H9 (cell line): ENCODE measurements at regions not wholly inside any gene's neighbourhood (a gene's known extent, or its start where the extent isn't known, plus 50 kb on each side); places are given as distances from the start of the nearest gene placed in this dataset.

Experiments used
- DNase-seq: peaks from one replicate; pipeline ENCODE4 v3.0.0-alpha.2; 2017
- H2AFZ ChIP-seq: one replicate; pipeline ENCODE4 v1.6.1; 2013; ENCODE audit warnings: mild to moderate bottlenecking, low read length, control low read depth, moderate library complexity
- H2AK5ac ChIP-seq: 2 replicates; pipeline ENCODE4 v1.6.1; 2013; ENCODE audit warnings: low read length, control low read depth, mixed read lengths; ENCODE audit not compliant: insufficient read length
- H2BK120ac ChIP-seq: one replicate; pipeline ENCODE4 v1.6.1; 2013; ENCODE audit warnings: low read depth, mild to moderate bottlenecking, low read length, control low read depth, inconsistent platforms; ENCODE audit not compliant: poor library complexity, severe bottlenecking
- H2BK12ac ChIP-seq: 2 replicates; pipeline ENCODE4 v1.6.1; 2013; ENCODE audit warnings: low read length, control low read depth, mixed read lengths, low read depth; ENCODE audit not compliant: insufficient read length
- H2BK15ac ChIP-seq: 2 replicates; pipeline ENCODE4 v1.6.1; 2013; ENCODE audit warnings: low read depth, low read length, control low read depth
- H2BK20ac ChIP-seq: one replicate; pipeline ENCODE4 v1.6.1; 2013; ENCODE audit warnings: low read depth, mild to moderate bottlenecking, low read length, control low read depth, inconsistent platforms; ENCODE audit not compliant: poor library complexity, severe bottlenecking
- H2BK5ac ChIP-seq: 2 replicates; pipeline ENCODE4 v1.6.1; 2013; ENCODE audit warnings: low read length, control low read depth, mixed read lengths; ENCODE audit not compliant: insufficient read length
- H3K14ac ChIP-seq: 2 replicates; pipeline ENCODE4 v1.6.1; 2013; ENCODE audit warnings: low read length, control low read depth; ENCODE audit not compliant: insufficient read depth
- H3K18ac ChIP-seq: 2 replicates; pipeline ENCODE4 v1.6.1; 2013; ENCODE audit warnings: low read depth, mild to moderate bottlenecking, mixed read lengths, low read length, control low read depth; ENCODE audit not compliant: insufficient read length
- H3K23ac ChIP-seq: 2 replicates; pipeline ENCODE4 v1.6.1; 2013; ENCODE audit warnings: low read length, control low read depth, mixed read lengths, low read depth; ENCODE audit not compliant: insufficient read length
- H3K23me2 ChIP-seq: 2 replicates; pipeline ENCODE4 v1.6.1; 2013; ENCODE audit warnings: low read depth, mild to moderate bottlenecking, mixed read lengths, low read length, control low read depth; ENCODE audit not compliant: insufficient read length, poor library complexity, severe bottlenecking
- H3K27ac ChIP-seq: 2 replicates; pipeline ENCODE4 v1.5.1; 2013; ENCODE audit warnings: low read length, control low read depth, mixed read lengths, low read depth; ENCODE audit not compliant: insufficient read length
- H3K27me3 ChIP-seq: 2 replicates; pipeline ENCODE4 v1.6.1; 2013; ENCODE audit warnings: low read length, control low read depth, inconsistent platforms; ENCODE audit not compliant: insufficient read depth
- H3K4ac ChIP-seq: 2 replicates; pipeline ENCODE4 v1.6.1; 2013; ENCODE audit warnings: low read depth, mild to moderate bottlenecking, control low read depth, inconsistent platforms, low read length, moderate library complexity
- H3K4me1 ChIP-seq: 2 replicates; pipeline ENCODE4 v1.6.1; 2013; ENCODE audit warnings: low read length, control low read depth, inconsistent platforms; ENCODE audit not compliant: insufficient read depth
- H3K4me2 ChIP-seq: 2 replicates; pipeline ENCODE4 v1.6.1; 2013; ENCODE audit warnings: low read length, control low read depth, mixed read lengths; ENCODE audit not compliant: insufficient read length, insufficient read depth
- H3K56ac ChIP-seq: 2 replicates; pipeline ENCODE4 v1.6.1; 2013; ENCODE audit warnings: low read depth, mild to moderate bottlenecking, mixed read lengths, low read length, control low read depth; ENCODE audit not compliant: insufficient read length
- H3K79me1 ChIP-seq: 2 replicates; pipeline ENCODE4 v1.6.1; 2013; ENCODE audit warnings: low read depth, mild to moderate bottlenecking, moderate library complexity, low read length, control low read depth, inconsistent platforms; ENCODE audit not compliant: insufficient read depth, poor library complexity, severe bottlenecking
- H3K79me2 ChIP-seq: 2 replicates; pipeline ENCODE4 v1.6.1; 2013; ENCODE audit warnings: low read length, control low read depth, inconsistent platforms; ENCODE audit not compliant: insufficient read depth
- H3K9ac ChIP-seq: 2 replicates; pipeline ENCODE4 v1.6.1; 2013; ENCODE audit warnings: low read length, control low read depth, mixed read lengths; ENCODE audit not compliant: insufficient read length; ENCODE audit errors: extremely low read depth
- H3K9me3 ChIP-seq: one replicate; pipeline ENCODE4 v1.6.1; 2013; ENCODE audit warnings: low read depth, low read length, inconsistent platforms; ENCODE audit not compliant: control insufficient read depth
- H3T11ph ChIP-seq: one replicate; pipeline ENCODE4 v1.6.1; 2013; ENCODE audit warnings: mild to moderate bottlenecking, low read length, control low read depth, inconsistent platforms
- H4K20me1 ChIP-seq: one replicate; pipeline ENCODE4 v1.6.1; 2013; ENCODE audit not compliant: control insufficient read depth, insufficient read length, insufficient read depth
- H4K5ac ChIP-seq: 2 replicates; pipeline ENCODE4 v1.6.1; 2013; ENCODE audit warnings: low read depth, mild to moderate bottlenecking, mixed read lengths, low read length, control low read depth; ENCODE audit not compliant: insufficient read length
- H4K8ac ChIP-seq: replicated peaks from 2 replicates; pipeline ENCODE4 v1.6.1; 2013; ENCODE audit warnings: low read length, control low read depth, mixed read lengths, low read depth; ENCODE audit not compliant: insufficient read length
- H4K91ac ChIP-seq: 2 replicates; pipeline ENCODE4 v1.6.1; 2013; ENCODE audit warnings: low read depth, mild to moderate bottlenecking, moderate library complexity, mixed read lengths, low read length, control low read depth; ENCODE audit not compliant: insufficient read length
- H3K27ac Mint-ChIP-seq, 3 experiments: 2 replicates in 2 of 3; 3 replicates in 1 of 3; pipeline ENCODE4 v1.8.0; 2020 to 2021; ENCODE audit warnings: mixed read lengths in 3 of 3, mild to moderate bottlenecking in 1 of 3, moderate library complexity in 1 of 3
- H3K27me3 Mint-ChIP-seq: 2 replicates; pipeline ENCODE4 v1.8.0; 2021; ENCODE audit warnings: low read depth, mild to moderate bottlenecking, moderate library complexity, mixed read lengths
- H3K36me3 Mint-ChIP-seq, 3 experiments: 2 replicates in 2 of 3; 3 replicates in 1 of 3; pipeline ENCODE4 v1.8.0; 2020 to 2021; ENCODE audit warnings: low read depth in 3 of 3, mixed read lengths in 3 of 3; ENCODE audit not compliant: insufficient read depth in 1 of 3
- H3K4me1 Mint-ChIP-seq, 2 experiments: 2 replicates each; pipeline ENCODE4 v1.8.0; 2020; ENCODE audit warnings: mixed read lengths in 2 of 2
- H3K4me3 Mint-ChIP-seq, 2 experiments: 2 replicates in 1 of 2; 3 replicates in 1 of 2; pipeline ENCODE4 v1.8.0; 2020 to 2021; ENCODE audit warnings: mild to moderate bottlenecking in 2 of 2, mixed read lengths in 2 of 2, moderate library complexity in 1 of 2
- H3K9me3 Mint-ChIP-seq, 2 experiments: 2 replicates in 1 of 2; 3 replicates in 1 of 2; pipeline ENCODE4 v1.8.0; 2020; ENCODE audit warnings: mild to moderate bottlenecking in 2 of 2, mixed read lengths in 2 of 2, moderate library complexity in 1 of 2
- CTCF ChIP-seq: fragments of 200-600 bp; sonication (generic); conservative IDR thresholded peaks from 3 replicates; pipeline ENCODE4 v1.8.0; 2021; ENCODE audit warnings: antibody characterized with exemption, mild to moderate bottlenecking
- WGBS: extraction: QIAGEN DNeasy Blood & Tissue Kit; methylation state at CpG from one replicate; pipeline ENCODE4 v1.1.7; 2013; ENCODE audit warnings: missing lambda C conversion rate, low lambda C conversion rate, mixed read lengths; ENCODE audit not compliant: insufficient read length; ENCODE audit errors: extremely low coverage; 5-methylcytosine and 5-hydroxymethylcytosine counted together

- no peak overlapping the region for H3K4me3 Mint-ChIP-seq
These were observed 1159.2 kb upstream of the MIR17HG start for GRCh38 chr13:90188351-90188636.

More at GRCh38 chr13:90188351-90188636, 1159.2 kb upstream of the MIR17HG start:
- Histone ChIP-seq H2BK5ac (no peak overlapping the region), H3K79me1 (no peaks in the 10 kb centered on the region), H3K4me1 (no peaks in the 10 kb centered on the region), H4K5ac (no peak overlapping the region), H3K18ac (no peak overlapping the region), H3K9ac (no peak overlapping the region), H2AK5ac (no peak overlapping the region), H2AFZ (no peak overlapping the region), H3K27me3 (no peaks in the 10 kb centered on the region), H2BK20ac (no peak overlapping the region), H3T11ph (no peak overlapping the region), H3K14ac (no peak overlapping the region), H3K4me2 (no peak overlapping the region), H2BK12ac (no peak overlapping the region), H3K23ac (no peak overlapping the region), H4K20me1 (no peaks in the 10 kb centered on the region), H3K9me3 (no peaks in the 10 kb centered on the region), H3K56ac (no peak overlapping the region), H3K79me2 (no peaks in the 10 kb centered on the region), H4K91ac (no peak overlapping the region), H2BK15ac (no peak overlapping the region), H3K4ac (no peak overlapping the region), H2BK120ac (no peak overlapping the region), H3K23me2 (no peaks in the 10 kb centered on the region), H3K27ac (no peak overlapping the region), H4K8ac (no peak overlapping the region)
- WGBS, result no CpG with 5 or more reads among the region's 3 CpGs
- H3K9me3 Mint-ChIP-seq, result no peaks in the 10 kb centered on the region
- no peak overlapping the region for H3K27ac Mint-ChIP-seq
- no peak for DNase-seq
- no peaks in the 10 kb centered on the region for H3K27me3 Mint-ChIP-seq
- H3K4me1 Mint-ChIP-seq, result no peaks in the 10 kb centered on the region
- TF ChIP-seq CTCF, result no peak
- H3K36me3 Mint-ChIP-seq, result no peaks in the 10 kb centered on the region
